Lower leg skin (tissue), 4 donors: ENCODE measurements at regions not wholly inside any gene's neighbourhood (a gene's known extent, or its start where the extent isn't known, plus 50 kb on each side); places are given as distances from the start of the nearest gene placed in this dataset.

Source experiments
- DNase-seq, 2 donors: peaks; one replicate each; pipeline ENCODE4 v3.0.0-alpha.2; 2019; ENCODE audit warnings: low spot score in 2 of 2
- H3K4me3 ChIP-seq: fragments of 200-600 bp; sonication (generic); 2 replicates; pipeline ENCODE4 v1.5.1; 2017; ENCODE audit warnings: mild to moderate bottlenecking, low read depth; ENCODE audit not compliant: poor library complexity, severe bottlenecking
- POLR2A ChIP-seq, 2 donors: fragments of 450-650 bp; IDR thresholded peaks; one replicate each; pipeline ENCODE4 v1.6.1; 2016 to 2017; ENCODE audit warnings: antibody characterized with exemption in 2 of 2, mild to moderate bottlenecking in 1 of 2, moderate library complexity in 1 of 2
- WGBS, 2 donors: methylation state at CpG; one replicate each; pipeline ENCODE4 v1.1.5; 2018; 5-methylcytosine and 5-hydroxymethylcytosine counted together
- intact Hi-C: fragments of 100-400 bp; cut with DNase I; formaldehyde crosslinking; loops from one replicate; pipeline ENCODE4 v1.15.0; 2023; ENCODE audit warnings: low total_unique reads
- TF ChIP-seq, protein P1 (sequence below), 3 donors: fragments of 450-650 bp; IDR thresholded peaks; one replicate each; pipeline ENCODE4 v1.5.1; 2016; ENCODE audit warnings: antibody characterized with exemption in 3 of 3, mild to moderate bottlenecking in 3 of 3, moderate library complexity in 2 of 3

DNA sequence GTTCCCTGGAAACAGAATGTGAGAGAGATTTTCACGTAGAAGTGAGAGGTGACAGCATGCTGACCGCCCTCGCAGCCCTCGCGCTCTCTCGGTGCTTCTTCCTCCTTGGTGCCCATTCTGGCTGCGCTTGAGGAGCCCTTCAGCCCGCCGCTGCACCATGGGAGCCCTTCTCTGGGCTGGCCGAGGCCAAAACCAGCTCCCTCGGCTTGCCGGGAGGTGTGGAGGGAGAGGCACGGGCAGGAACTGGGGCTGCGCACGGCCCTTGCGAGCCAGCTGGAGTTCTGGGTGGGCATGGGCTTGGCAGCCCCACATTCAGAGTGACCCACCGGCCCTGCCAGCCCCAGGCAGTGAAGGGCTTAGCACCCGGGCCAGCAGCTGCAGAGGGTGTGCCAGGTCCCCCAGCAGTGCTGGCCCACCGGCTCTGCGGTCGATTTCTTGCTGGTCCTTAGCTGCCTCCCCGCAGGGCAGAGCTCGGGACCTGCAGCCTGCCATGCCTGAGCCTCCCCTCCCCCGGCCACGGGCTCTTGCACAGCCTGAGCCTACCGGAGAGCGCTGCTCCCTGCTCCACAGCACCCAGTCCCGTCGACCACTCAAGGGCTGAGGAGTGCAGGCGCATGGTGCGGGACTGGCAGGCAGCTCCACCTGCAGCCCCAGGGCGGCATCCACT is 888.7 kb upstream of the ZWINT start:
- H3K4me3 ChIP-seq: no peak overlapping the region
- TF ChIP-seq, protein P1, sequence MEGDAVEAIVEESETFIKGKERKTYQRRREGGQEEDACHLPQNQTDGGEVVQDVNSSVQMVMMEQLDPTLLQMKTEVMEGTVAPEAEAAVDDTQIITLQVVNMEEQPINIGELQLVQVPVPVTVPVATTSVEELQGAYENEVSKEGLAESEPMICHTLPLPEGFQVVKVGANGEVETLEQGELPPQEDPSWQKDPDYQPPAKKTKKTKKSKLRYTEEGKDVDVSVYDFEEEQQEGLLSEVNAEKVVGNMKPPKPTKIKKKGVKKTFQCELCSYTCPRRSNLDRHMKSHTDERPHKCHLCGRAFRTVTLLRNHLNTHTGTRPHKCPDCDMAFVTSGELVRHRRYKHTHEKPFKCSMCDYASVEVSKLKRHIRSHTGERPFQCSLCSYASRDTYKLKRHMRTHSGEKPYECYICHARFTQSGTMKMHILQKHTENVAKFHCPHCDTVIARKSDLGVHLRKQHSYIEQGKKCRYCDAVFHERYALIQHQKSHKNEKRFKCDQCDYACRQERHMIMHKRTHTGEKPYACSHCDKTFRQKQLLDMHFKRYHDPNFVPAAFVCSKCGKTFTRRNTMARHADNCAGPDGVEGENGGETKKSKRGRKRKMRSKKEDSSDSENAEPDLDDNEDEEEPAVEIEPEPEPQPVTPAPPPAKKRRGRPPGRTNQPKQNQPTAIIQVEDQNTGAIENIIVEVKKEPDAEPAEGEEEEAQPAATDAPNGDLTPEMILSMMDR (IDR thresholded peaks at IDR 0.05): no peak
- TF ChIP-seq POLR2A (IDR thresholded peaks at IDR 0.05): no peak
- intact Hi-C loops: no loop called here
- WGBS, 2 donors: 92 to 97% methylated on average over 16 to 17 of the region's 32 CpGs
- no peak for DNase-seq

- H3K4me3 ChIP-seq: no peak overlapping the region
- no peak for DNase-seq
- TF ChIP-seq, protein P1 (IDR thresholded peaks at IDR 0.05): no peak
- no peak for TF ChIP-seq POLR2A (IDR thresholded peaks at IDR 0.05)
- 42 to 47% methylated on average over 4 of the region's 4 CpGs for WGBS, 2 donors
- intact Hi-C loops: no loop called here
These were observed 886.2 kb upstream of the ZWINT start for GRCh38 chr10:57247271-57247670.

GRCh38 chr10:57225920-57226319 is 864.9 kb upstream of the ZWINT start:
- WGBS, 2 donors: 71 to 75% methylated on average over 3 of the region's 3 CpGs
- no peak for TF ChIP-seq POLR2A (IDR thresholded peaks at IDR 0.05)
- TF ChIP-seq, protein P1 (IDR thresholded peaks at IDR 0.05): no peak
- intact Hi-C loops: no loop called here
- no peak overlapping the region for H3K4me3 ChIP-seq
- no peak for DNase-seq

DNA sequence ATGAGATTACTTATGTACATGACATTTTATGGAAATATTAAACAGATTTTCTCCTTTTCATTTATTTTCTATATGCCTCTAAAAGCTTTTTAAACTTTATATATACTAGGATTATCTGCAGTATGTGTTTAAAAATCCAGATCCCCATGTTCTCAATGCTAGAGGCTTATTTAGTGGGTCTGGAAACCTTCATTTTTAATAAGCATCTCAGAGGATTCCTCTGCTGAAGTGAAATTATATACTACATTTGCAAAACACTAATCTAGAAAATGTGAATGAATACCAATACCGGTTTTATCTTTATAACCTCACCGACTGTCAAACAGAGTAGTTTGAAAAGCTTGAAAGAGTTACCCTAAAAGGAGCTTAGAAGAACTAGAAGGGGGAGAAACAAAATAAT is 863.8 kb upstream of the ZWINT start:
- intact Hi-C loops: no loop called here
- 68 to 73% methylated on average over 2 of the region's 2 CpGs for WGBS, 2 donors
- DNase-seq: no peak
- no peak overlapping the region for H3K4me3 ChIP-seq
- TF ChIP-seq POLR2A (IDR thresholded peaks at IDR 0.05): no peak

GRCh38 chr10:57222603-57223002 is 861.5 kb upstream of the ZWINT start:
- no peak overlapping the region for H3K4me3 ChIP-seq
- WGBS, 2 donors: 51 to 61% methylated on average over 2 of the region's 2 CpGs
- DNase-seq: no peak
- TF ChIP-seq, protein P1 (IDR thresholded peaks at IDR 0.05): no peak
- no peak for TF ChIP-seq POLR2A (IDR thresholded peaks at IDR 0.05)
- intact Hi-C loops: no loop called here

DNA sequence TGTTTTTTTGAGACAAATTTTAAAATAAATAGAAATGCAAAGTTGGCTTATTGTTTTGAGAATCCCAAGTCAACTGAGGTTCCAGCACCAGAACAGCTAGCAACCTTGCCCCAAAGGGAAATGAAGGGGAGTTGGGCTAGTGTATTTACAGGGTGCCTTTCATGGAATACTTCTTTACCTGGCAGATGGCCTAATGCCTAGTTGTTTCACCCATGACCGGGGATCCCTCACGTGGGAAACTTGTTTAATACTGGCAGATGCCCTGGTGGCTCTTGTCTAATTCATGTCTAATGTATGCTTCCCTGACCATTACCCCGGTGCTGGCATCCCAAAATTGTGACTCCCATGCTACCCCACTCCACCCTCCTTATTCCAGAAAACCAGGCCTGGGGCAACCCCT is 861.1 kb upstream of the ZWINT start:
- H3K4me3 ChIP-seq: no peak overlapping the region
- 44 to 54% methylated on average over 3 of the region's 3 CpGs for WGBS, 2 donors
- TF ChIP-seq POLR2A (IDR thresholded peaks at IDR 0.05): no peak
- TF ChIP-seq, protein P1 (IDR thresholded peaks at IDR 0.05): no peak
- intact Hi-C loops: no loop called here
- no peak for DNase-seq
